ENCODE measurements at regions not wholly inside any gene's neighbourhood (a gene's known extent, or its start where the extent isn't known, plus 50 kb on each side); places are given as distances from the start of the nearest gene placed in this dataset.

GRCh38 chr13:40204246-40204645, 462.2 kb downstream of the FOXO1 start:
- TF ChIP-seq TAF1 (IDR thresholded peaks at IDR 0.05; ENCODE audit: borderline replicate concordance, insufficient read depth, low read length): no peak
- no peak for TF ChIP-seq REST (IDR thresholded peaks at IDR 0.05; ENCODE audit: insufficient read depth in 1 of 2, low read depth in 2 of 2, low read length in 2 of 2)
- no peak for TF ChIP-seq POLR2AphosphoS5 (IDR thresholded peaks at IDR 0.05; ENCODE audit: low read depth, low read length)
- no peak for TF ChIP-seq SIN3A (IDR thresholded peaks at IDR 0.05; ENCODE audit: borderline replicate concordance, insufficient read depth, low read length)

Measured in PFSK-1 (cell line).